ENCODE measurements at regions not wholly inside any gene's neighbourhood (a gene's known extent, or its start where the extent isn't known, plus 50 kb on each side); places are given as distances from the start of the nearest gene placed in this dataset.

DNA sequence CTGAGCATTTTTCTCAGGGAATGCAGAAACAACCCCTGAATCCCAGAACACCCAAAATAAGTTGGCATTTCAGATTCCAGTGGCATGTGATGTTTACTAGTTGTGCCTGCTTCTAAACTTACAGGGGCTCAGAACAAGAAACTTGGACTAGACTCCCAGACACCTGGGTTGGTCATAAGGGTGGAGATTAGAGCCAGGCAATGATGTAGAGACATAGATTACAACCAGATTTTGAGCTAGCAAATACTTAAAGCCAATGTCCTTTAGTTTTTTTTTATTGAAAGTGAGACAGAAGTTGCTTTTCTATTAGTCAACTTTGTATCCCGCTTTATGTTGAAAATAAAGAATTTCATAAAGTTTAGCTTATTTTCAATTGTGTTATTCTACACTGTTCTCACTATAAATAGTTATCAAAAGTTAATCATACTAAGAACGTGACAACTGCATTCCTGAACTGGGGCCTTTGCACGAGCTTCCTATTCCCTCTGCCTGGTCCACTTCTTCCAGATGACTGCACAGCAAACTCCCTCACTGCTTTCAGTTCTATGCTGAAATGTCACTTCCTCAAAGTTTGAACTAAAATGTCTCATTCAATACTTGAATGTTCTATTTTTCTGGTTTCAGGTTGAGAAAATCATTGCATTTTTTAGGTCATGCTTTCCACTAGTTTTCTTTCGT is 224.7 kb upstream of the PPP1R2C start:
- DNase-seq = no peak
- no peaks in the 10 kb centered on the region for H3K27me3 Mint-ChIP-seq
- POLR2A ChIA-PET = interaction anchor here (0.6 kb wide), 1 partner anchor 909 kb away, joined by 3 read pairs; no protein-coding TSS in a partner anchor
- no peaks in the 10 kb centered on the region for H3K9me3 Mint-ChIP-seq
- no peak overlapping the region for H3K27ac Mint-ChIP-seq
- no peaks in the 10 kb centered on the region for H3K4me1 Mint-ChIP-seq (ENCODE audit: low read depth)
- CTCF ChIA-PET = no interaction called here
- H3K36me3 Mint-ChIP-seq = no peaks in the 10 kb centered on the region
- intact Hi-C loops (cut with micrococcal nuclease) = no loop called here
- no peak overlapping the region for H3K4me3 Mint-ChIP-seq

- Mint-ChIP-seq H3K4me3 (no peak overlapping the region), H3K4me1 (ENCODE audit: low read depth) (no peaks in the 10 kb centered on the region), H3K27ac (no peak overlapping the region), H3K36me3 (no peaks in the 10 kb centered on the region), H3K27me3 (no peaks in the 10 kb centered on the region), H3K9me3 (no peaks in the 10 kb centered on the region)
- POLR2A ChIA-PET = no interaction called here
- intact Hi-C loops (cut with micrococcal nuclease) = no loop called here
- DNase-seq = no peak
- CTCF ChIA-PET = no interaction called here
These were observed 225.2 kb upstream of the PPP1R2C start for GRCh38 chrX:43003204-43003565.

- no peaks in the 10 kb centered on the region for H3K4me1 Mint-ChIP-seq (ENCODE audit: low read depth)
- no peaks in the 10 kb centered on the region for H3K27me3 Mint-ChIP-seq
- DNase-seq = no peak
- H3K4me3 Mint-ChIP-seq = no peak overlapping the region
- intact Hi-C loops (cut with micrococcal nuclease) = no loop called here
- H3K27ac Mint-ChIP-seq = no peak overlapping the region
- H3K9me3 Mint-ChIP-seq = no peaks in the 10 kb centered on the region
- ChIA-PET POLR2A (no interaction called here), CTCF (no interaction called here)
- H3K36me3 Mint-ChIP-seq = no peaks in the 10 kb centered on the region
These were observed 226.0 kb upstream of the PPP1R2C start for GRCh38 chrX:43003939-43004338.

- H3K27me3 Mint-ChIP-seq = no peaks in the 10 kb centered on the region
- no peak overlapping the region for H3K27ac Mint-ChIP-seq
- H3K9me3 Mint-ChIP-seq = no peaks in the 10 kb centered on the region
- intact Hi-C loops (cut with micrococcal nuclease) = no loop called here
- no peak overlapping the region for H3K4me3 Mint-ChIP-seq
- H3K4me1 Mint-ChIP-seq (ENCODE audit: low read depth) = no peaks in the 10 kb centered on the region
- H3K36me3 Mint-ChIP-seq = no peaks in the 10 kb centered on the region
- no peak for DNase-seq
- ChIA-PET CTCF (interaction anchor here (0.5 kb wide), 1 partner anchor 1961 kb away, joined by 4 read pairs; no protein-coding TSS in a partner anchor), POLR2A (no interaction called here)
These were observed 227.6 kb upstream of the PPP1R2C start for GRCh38 chrX:43005561-43005960.

DNA sequence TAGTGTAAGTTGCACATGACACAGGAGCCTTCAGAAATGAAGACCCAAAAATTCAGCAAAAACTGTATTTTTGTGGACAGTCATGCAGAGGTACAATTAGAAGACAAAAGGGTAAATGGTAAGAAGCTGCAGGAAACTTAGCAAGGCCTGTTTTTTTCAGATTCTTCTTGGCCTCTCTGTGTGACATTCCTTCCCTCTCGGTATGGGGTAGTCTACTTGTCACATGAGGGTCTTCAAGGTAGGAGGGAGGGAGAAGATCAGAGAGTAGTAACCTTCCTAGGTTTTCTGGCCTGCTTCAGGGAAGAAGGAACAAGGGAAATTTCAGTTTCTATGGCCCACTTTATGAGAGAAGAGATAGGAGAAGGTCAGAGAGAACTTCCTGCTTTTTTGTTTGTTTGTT is 230.4 kb upstream of the PPP1R2C start:
- CTCF ChIA-PET = no interaction called here
- Mint-ChIP-seq H3K36me3 (no peaks in the 10 kb centered on the region), H3K9me3 (no peaks in the 10 kb centered on the region), H3K27me3 (no peaks in the 10 kb centered on the region), H3K4me3 (no peak overlapping the region), H3K4me1 (ENCODE audit: low read depth) (no peaks in the 10 kb centered on the region), H3K27ac (no peak overlapping the region)
- DNase-seq = no peak
- POLR2A ChIA-PET = no interaction called here
- intact Hi-C loops (cut with micrococcal nuclease) = no loop called here

- Mint-ChIP-seq H3K9me3 (no peaks in the 10 kb centered on the region), H3K36me3 (no peaks in the 10 kb centered on the region), H3K27me3 (no peaks in the 10 kb centered on the region), H3K27ac (no peak overlapping the region), H3K4me1 (ENCODE audit: low read depth) (peaks cover 5% of the 10 kb centered on the region), H3K4me3 (no peak overlapping the region)
- intact Hi-C loops (cut with micrococcal nuclease) = no loop called here
- POLR2A ChIA-PET = no interaction called here
- no peak for DNase-seq
- CTCF ChIA-PET = no interaction called here
These were observed 238.1 kb upstream of the PPP1R2C start for GRCh38 chrX:43016021-43016420.

GRCh38 chrX:43018031-43018430 is 240.1 kb upstream of the PPP1R2C start:
- ChIA-PET POLR2A (no interaction called here), CTCF (no interaction called here)
- Mint-ChIP-seq H3K36me3 (peaks cover 3% of the 10 kb centered on the region), H3K4me3 (no peak overlapping the region), H3K4me1 (ENCODE audit: low read depth) (peaks cover 5% of the 10 kb centered on the region), H3K9me3 (peaks cover 3% of the 10 kb centered on the region), H3K27ac (no peak overlapping the region), H3K27me3 (no peaks in the 10 kb centered on the region)
- no peak for DNase-seq
- intact Hi-C loops (cut with micrococcal nuclease) = no loop called here

GRCh38 chrX:43019021-43019420 is 241.1 kb upstream of the PPP1R2C start:
- no peaks in the 10 kb centered on the region for H3K27me3 Mint-ChIP-seq
- intact Hi-C loops (cut with micrococcal nuclease) = no loop called here
- peaks cover 4% of the 10 kb centered on the region for H3K9me3 Mint-ChIP-seq
- CTCF ChIA-PET = no interaction called here
- H3K4me3 Mint-ChIP-seq = no peak overlapping the region
- H3K4me1 Mint-ChIP-seq (ENCODE audit: low read depth) = peaks cover 5% of the 10 kb centered on the region
- POLR2A ChIA-PET = no interaction called here
- H3K27ac Mint-ChIP-seq = no peak overlapping the region
- peaks cover 3% of the 10 kb centered on the region for H3K36me3 Mint-ChIP-seq
- no peak for DNase-seq

GRCh38 chrX:43025806-43026315 is 247.9 kb upstream of the PPP1R2C start:
- H3K36me3 Mint-ChIP-seq = peaks cover 5% of the 10 kb centered on the region
- DNase-seq = no peak
- no peaks in the 10 kb centered on the region for H3K27me3 Mint-ChIP-seq
- no peak overlapping the region for H3K27ac Mint-ChIP-seq
- intact Hi-C loops (cut with micrococcal nuclease) = no loop called here
- CTCF ChIA-PET = no interaction called here
- no peaks in the 10 kb centered on the region for H3K4me1 Mint-ChIP-seq (ENCODE audit: low read depth)
- H3K9me3 Mint-ChIP-seq = peaks cover 22% of the 10 kb centered on the region
- no peak overlapping the region for H3K4me3 Mint-ChIP-seq
- POLR2A ChIA-PET = no interaction called here

GRCh38 chrX:43064096-43064495 is 286.1 kb upstream of the PPP1R2C start:
- intact Hi-C loops (cut with micrococcal nuclease) = no loop called here
- DNase-seq = no peak
- Mint-ChIP-seq H3K4me1 (ENCODE audit: low read depth) (no peaks in the 10 kb centered on the region), H3K36me3 (no peaks in the 10 kb centered on the region), H3K27ac (no peak overlapping the region), H3K4me3 (no peak overlapping the region), H3K27me3 (no peaks in the 10 kb centered on the region), H3K9me3 (no peaks in the 10 kb centered on the region)
- CTCF ChIA-PET = no interaction called here
- POLR2A ChIA-PET = no interaction called here

DNA sequence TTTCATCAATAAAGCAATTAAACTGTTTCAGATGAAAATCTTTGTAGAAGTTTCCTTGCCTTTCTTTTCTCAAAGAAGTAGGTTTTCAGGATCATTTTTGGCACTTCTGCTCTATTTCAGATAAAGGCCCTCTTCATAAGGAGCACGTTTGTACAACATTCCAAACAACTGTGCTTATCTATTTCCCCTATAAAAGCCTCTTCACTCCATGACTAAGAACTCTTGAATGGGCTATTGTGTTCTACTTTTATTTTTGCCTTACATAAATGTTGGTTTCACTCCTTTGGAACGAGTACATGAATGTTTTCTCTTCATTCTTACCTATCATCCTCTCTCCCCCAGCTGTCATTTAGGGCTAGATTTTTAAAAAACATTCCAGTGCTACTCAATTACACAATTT is 288.0 kb upstream of the PPP1R2C start:
- H3K27ac Mint-ChIP-seq = no peak overlapping the region
- intact Hi-C loops (cut with micrococcal nuclease) = no loop called here
- POLR2A ChIA-PET = no interaction called here
- no peaks in the 10 kb centered on the region for H3K36me3 Mint-ChIP-seq
- H3K4me3 Mint-ChIP-seq = no peak overlapping the region
- H3K27me3 Mint-ChIP-seq = no peaks in the 10 kb centered on the region
- no peak for DNase-seq
- H3K4me1 Mint-ChIP-seq (ENCODE audit: low read depth) = no peaks in the 10 kb centered on the region
- no peaks in the 10 kb centered on the region for H3K9me3 Mint-ChIP-seq
- CTCF ChIA-PET = interaction anchor here (0.5 kb wide), 1 partner anchor 494 kb away, joined by 4 read pairs; no protein-coding TSS in a partner anchor

DNA sequence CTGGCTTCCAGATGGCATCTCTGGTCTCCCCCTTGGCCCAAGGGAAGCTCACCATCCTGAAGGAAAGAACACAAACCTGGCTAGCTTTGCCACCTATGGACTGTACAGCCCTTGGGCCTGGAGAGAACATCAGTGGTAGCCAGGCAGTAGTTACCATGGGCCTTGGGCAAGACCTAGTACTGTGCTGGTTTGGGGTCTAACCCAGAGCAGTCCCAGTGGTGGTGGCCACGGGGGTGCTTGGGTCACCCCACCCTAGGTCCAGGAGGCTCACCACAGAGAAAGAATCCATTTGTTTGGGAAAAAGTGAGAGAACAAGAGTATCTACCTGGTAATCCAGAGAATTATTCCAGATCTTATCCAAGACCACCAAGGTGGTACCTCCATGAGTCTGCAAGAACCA is 290.7 kb upstream of the PPP1R2C start:
- H3K4me3 Mint-ChIP-seq = no peak overlapping the region
- ChIA-PET POLR2A (no interaction called here), CTCF (no interaction called here)
- H3K27ac Mint-ChIP-seq = no peak overlapping the region
- H3K9me3 Mint-ChIP-seq = no peaks in the 10 kb centered on the region
- H3K36me3 Mint-ChIP-seq = no peaks in the 10 kb centered on the region
- H3K4me1 Mint-ChIP-seq (ENCODE audit: low read depth) = no peaks in the 10 kb centered on the region
- no peak for DNase-seq
- intact Hi-C loops (cut with micrococcal nuclease) = no loop called here
- H3K27me3 Mint-ChIP-seq = no peaks in the 10 kb centered on the region

DNA sequence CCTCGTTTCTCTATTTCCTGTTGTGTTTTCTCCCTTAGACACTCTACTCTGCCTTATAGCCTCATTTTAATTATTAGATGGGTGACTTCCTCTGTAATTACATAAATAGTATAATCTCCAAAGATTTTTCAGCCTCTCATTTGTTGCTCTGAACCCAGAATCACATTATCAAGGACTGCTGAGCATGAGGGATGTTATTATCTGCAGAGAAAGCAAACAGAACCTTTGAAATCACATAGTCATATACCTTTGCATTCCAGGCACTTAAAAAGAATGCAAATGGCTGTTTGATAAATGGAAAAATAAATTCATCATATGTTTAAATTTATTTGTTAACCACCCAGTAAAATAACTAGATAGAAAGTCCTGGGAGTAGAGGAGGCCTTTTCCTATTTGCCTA is 305.1 kb upstream of the PPP1R2C start:
- Mint-ChIP-seq H3K27me3 (no peaks in the 10 kb centered on the region), H3K27ac (no peak overlapping the region), H3K9me3 (no peaks in the 10 kb centered on the region), H3K4me1 (ENCODE audit: low read depth) (no peaks in the 10 kb centered on the region), H3K36me3 (no peaks in the 10 kb centered on the region), H3K4me3 (no peak overlapping the region)
- CTCF ChIA-PET = no interaction called here
- DNase-seq = no peak
- POLR2A ChIA-PET = no interaction called here
- intact Hi-C loops (cut with micrococcal nuclease) = no loop called here
